ENCODE measurements at regions not wholly inside any gene's neighbourhood (a gene's known extent, or its start where the extent isn't known, plus 50 kb on each side); places are given as distances from the start of the nearest gene placed in this dataset.
"Not testable (repeated sequence)": the region's sequence is repeated elsewhere in the genome, so short reads cannot be mapped to it uniquely, and the experiment has no call there.

GRCh38 chr16:16879567-16880251, 500.8 kb downstream of the NPIPA7 start:
- DNase-seq (ENCODE audit: low read depth in 2 of 2): no peak

- DNase-seq (ENCODE audit: low read depth in 2 of 2): no peak
These were observed 502.9 kb downstream of the NPIPA7 start for GRCh38 chr16:16881814-16882213.

- DNase-seq (ENCODE audit: low read depth in 2 of 2): no peak
These were observed 503.8 kb downstream of the NPIPA7 start for GRCh38 chr16:16882766-16883165.

- no peak for DNase-seq (ENCODE audit: low read depth in 2 of 2)
These were observed 505.5 kb downstream of the NPIPA7 start for GRCh38 chr16:16884451-16884850.

GRCh38 chr16:16887193-16887592, 508.3 kb downstream of the NPIPA7 start:
- DNase-seq (ENCODE audit: low read depth in 2 of 2): no peak

- DNase-seq (ENCODE audit: low read depth in 2 of 2): no peak
These were observed 512.0 kb downstream of the NPIPA7 start for GRCh38 chr16:16890964-16891363.

- no peak for DNase-seq (ENCODE audit: low read depth in 2 of 2)
These were observed 525.7 kb downstream of the NPIPA7 start for GRCh38 chr16:16904601-16905000.

GRCh38 chr16:16905850-16906249, 526.9 kb downstream of the NPIPA7 start:
- DNase-seq (ENCODE audit: low read depth in 2 of 2): no peak

GRCh38 chr16:16907089-16907488, 528.1 kb downstream of the NPIPA7 start:
- no peak for DNase-seq (ENCODE audit: low read depth in 2 of 2)

GRCh38 chr16:16908077-16908476, 529.1 kb downstream of the NPIPA7 start:
- no peak for DNase-seq (ENCODE audit: low read depth in 2 of 2)

- no peak for DNase-seq (ENCODE audit: low read depth in 2 of 2)
These were observed 530.2 kb downstream of the NPIPA7 start for GRCh38 chr16:16909126-16909525.

GRCh38 chr16:16910666-16911065, 531.7 kb downstream of the NPIPA7 start:
- no peak for DNase-seq (ENCODE audit: low read depth in 2 of 2)

GRCh38 chr16:16915771-16916170, 536.8 kb downstream of the NPIPA7 start:
- no peak for DNase-seq (ENCODE audit: low read depth in 2 of 2)

GRCh38 chr16:16917191-16917785, 538.3 kb downstream of the NPIPA7 start:
- no peak for DNase-seq (ENCODE audit: low read depth in 2 of 2)

- DNase-seq (ENCODE audit: low read depth in 2 of 2): no peak
These were observed 544.5 kb downstream of the NPIPA7 start for GRCh38 chr16:16923479-16923878.

GRCh38 chr16:16924613-16925012, 545.7 kb downstream of the NPIPA7 start:
- DNase-seq (ENCODE audit: low read depth in 2 of 2): no peak

GRCh38 chr16:16925432-16925831, 545.3 kb downstream of the XYLT1 start:
- DNase-seq (ENCODE audit: low read depth in 2 of 2): no peak

- no peak for DNase-seq (ENCODE audit: low read depth in 2 of 2)
These were observed 542.1 kb downstream of the XYLT1 start for GRCh38 chr16:16928532-16929109.

- no peak for DNase-seq (ENCODE audit: low read depth in 2 of 2)
These were observed 540.3 kb downstream of the XYLT1 start for GRCh38 chr16:16930309-16931000.

- DNase-seq (ENCODE audit: low read depth in 2 of 2): no peak
These were observed 536.9 kb downstream of the XYLT1 start for GRCh38 chr16:16933861-16934260.

GRCh38 chr16:16934660-16935059, 536.1 kb downstream of the XYLT1 start:
- no peak for DNase-seq (ENCODE audit: low read depth in 2 of 2)

- DNase-seq (ENCODE audit: low read depth in 2 of 2): not testable (repeated sequence)
These were observed 534.9 kb downstream of the XYLT1 start for GRCh38 chr16:16935909-16936308.

- DNase-seq (ENCODE audit: low read depth in 2 of 2): no peak
These were observed 533.2 kb downstream of the XYLT1 start for GRCh38 chr16:16937576-16937975.

Data from stimulated activated CD8-positive, alpha-beta memory T cell treated with anti-CD3 and anti-CD28 coated beads, Interleukin-7, amount 100 ng/mL, for 4 hours (primary cell).